GM23338 (cell line): ENCODE measurements at regions not wholly inside any gene's neighbourhood (a gene's known extent, or its start where the extent isn't known, plus 50 kb on each side); places are given as distances from the start of the nearest gene placed in this dataset.

Experiments used
- ATAC-seq: fragments of 200-7000 bp; cut with Tn5 transposase; 3 replicates; pipeline ENCODE4 v1.9.1; 2020
- DNase-seq: peaks from one replicate; pipeline ENCODE4 v3.0.0-alpha.2; 2015; ENCODE audit warnings: low spot score
- H2AFZ ChIP-seq: fragments of 200-600 bp; sonication (generic); 2 replicates; pipeline ENCODE4 v1.8.0; 2016; ENCODE audit warnings: antibody characterized with exemption, mild to moderate bottlenecking, moderate library complexity
- H3F3A ChIP-seq: fragments of 200-600 bp; sonication (generic); replicated peaks from 2 replicates; pipeline ENCODE4 v1.8.0; 2017; ENCODE audit warnings: antibody characterized with exemption, mixed run types, low read depth
- H3K27ac ChIP-seq: fragments of 200-600 bp; sonication (generic); 2 replicates; pipeline ENCODE4 v1.6.1; 2016; ENCODE audit warnings: low read depth
- H3K27me3 ChIP-seq: fragments of 200-600 bp; sonication (generic); 2 replicates; pipeline ENCODE4 v1.8.0; 2016; ENCODE audit warnings: mild to moderate bottlenecking, mixed run types, moderate library complexity; ENCODE audit not compliant: insufficient read depth
- H3K36me3 ChIP-seq: fragments of 200-600 bp; sonication (generic); 2 replicates; pipeline ENCODE4 v1.8.0; 2016; ENCODE audit warnings: mild to moderate bottlenecking; ENCODE audit not compliant: insufficient read depth
- H3K4me1 ChIP-seq: fragments of 200-600 bp; sonication (generic); 2 replicates; pipeline ENCODE4 v1.8.0; 2016; ENCODE audit warnings: mild to moderate bottlenecking, moderate library complexity; ENCODE audit not compliant: insufficient read depth
- H3K4me2 ChIP-seq: fragments of 200-600 bp; sonication (generic); 2 replicates; pipeline ENCODE4 v1.7.1; 2017; ENCODE audit warnings: mixed run types
- H3K4me3 ChIP-seq: fragments of 200-600 bp; sonication (generic); 2 replicates; pipeline ENCODE4 v1.6.1; 2016; ENCODE audit warnings: mixed run types
- H3K79me2 ChIP-seq: fragments of 200-600 bp; sonication (generic); replicated peaks from 2 replicates; pipeline ENCODE4 v1.8.0; 2017; ENCODE audit warnings: mild to moderate bottlenecking; ENCODE audit not compliant: insufficient read depth
- H3K9me2 ChIP-seq: fragments of 200-600 bp; sonication (generic); 2 replicates; pipeline ENCODE4 v1.8.0; 2017; ENCODE audit not compliant: insufficient read depth
- H4K20me1 ChIP-seq: fragments of 200-600 bp; sonication (generic); replicated peaks from 2 replicates; pipeline ENCODE4 v1.8.0; 2017; ENCODE audit warnings: mild to moderate bottlenecking; ENCODE audit not compliant: insufficient read depth
- H3K27ac Mint-ChIP-seq: 2 replicates; pipeline ENCODE4 v1.8.0; 2020; ENCODE audit warnings: inconsistent platforms, mild to moderate bottlenecking, moderate library complexity, mixed read lengths
- H3K27me3 Mint-ChIP-seq: 3 replicates; pipeline ENCODE4 v1.8.0; 2022; ENCODE audit warnings: low read depth, mild to moderate bottlenecking, moderate library complexity, mixed read lengths, inconsistent platforms; ENCODE audit not compliant: insufficient read depth, poor library complexity
- H3K36me3 Mint-ChIP-seq: 3 replicates; pipeline ENCODE4 v1.8.0; 2021; ENCODE audit warnings: low read depth, mild to moderate bottlenecking, inconsistent platforms, moderate library complexity, mixed read lengths
- H3K4me1 Mint-ChIP-seq: 3 replicates; pipeline ENCODE4 v1.8.0; 2020; ENCODE audit warnings: mild to moderate bottlenecking, inconsistent platforms, mixed read lengths
- H3K4me3 Mint-ChIP-seq: 3 replicates; pipeline ENCODE4 v1.8.0; 2021; ENCODE audit warnings: moderate library complexity, mild to moderate bottlenecking, inconsistent platforms, mixed read lengths
- H3K9me3 Mint-ChIP-seq: 3 replicates; pipeline ENCODE4 v1.8.0; 2020; ENCODE audit warnings: moderate library complexity, mild to moderate bottlenecking, inconsistent platforms, mixed read lengths
- CTCF ChIP-seq, 2 experiments: fragments of 200-600 bp in 1 of 2; sonication (generic) in 1 of 2; conservative IDR thresholded peaks; 2 replicates each; pipeline versions ENCODE4 v1.5.1 to v1.6.1; 2016 to 2017; ENCODE audit warnings: antibody characterized with exemption in 2 of 2, low read depth in 2 of 2, mild to moderate bottlenecking in 2 of 2, moderate library complexity in 1 of 2
- EZH2 ChIP-seq: fragments of 200-600 bp; sonication (generic); IDR thresholded peaks from one replicate; pipeline ENCODE4 v1.8.0; 2017; ENCODE audit warnings: antibody characterized with exemption, mild to moderate bottlenecking, low read depth; ENCODE audit not compliant: unreplicated experiment
- EZH2phosphoT487 ChIP-seq: fragments of 200-600 bp; sonication (generic); IDR thresholded peaks from one replicate; pipeline ENCODE4 v1.8.1; 2018; ENCODE audit warnings: antibody characterized with exemption; ENCODE audit not compliant: unreplicated experiment
- NANOG ChIP-seq: IDR thresholded peaks from 2 replicates; pipeline ENCODE4 v1.6.1; 2016; ENCODE audit warnings: antibody characterized with exemption, borderline replicate concordance
- POLR2AphosphoS5 ChIP-seq: IDR thresholded peaks from 2 replicates; pipeline ENCODE4 v1.6.1; 2016; ENCODE audit warnings: antibody characterized with exemption, low read depth
- REST ChIP-seq: IDR thresholded peaks from one replicate; pipeline ENCODE4 v1.6.1; 2018; ENCODE audit warnings: antibody characterized with exemption; ENCODE audit not compliant: unreplicated experiment
- ZNF114 ChIP-seq: fragments of 250-450 bp; sonication (Bioruptor Pico); IDR thresholded peaks from 2 replicates; pipeline ENCODE4 v1.5.0; 2020; ENCODE audit warnings: mild to moderate bottlenecking, moderate library complexity

GRCh38 chr9:18294229-18294628, 179.7 kb upstream of the ADAMTSL1 start (continued):
- TF ChIP-seq EZH2 (no peak), REST (no peak)

DNA sequence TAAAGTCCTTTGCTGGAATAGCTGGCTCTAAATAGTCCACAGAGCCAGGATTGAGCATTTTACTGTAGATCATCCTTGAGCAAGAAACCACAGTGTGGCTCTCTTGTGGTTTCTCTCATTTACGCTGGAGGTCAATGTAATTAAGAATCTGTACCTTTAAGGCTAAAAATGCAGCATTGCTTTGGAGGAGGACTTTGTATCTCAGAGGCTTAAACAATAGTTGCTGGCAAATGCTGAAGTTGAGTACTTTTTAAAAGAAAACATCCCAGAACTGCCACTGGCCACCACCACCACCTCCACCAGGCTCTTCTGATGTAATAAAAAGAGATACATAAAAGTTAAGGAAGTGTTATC, 177.3 kb upstream of the ADAMTSL1 start:
- no peak overlapping the region for H3K4me3 ChIP-seq
- Mint-ChIP-seq H3K27ac (no peak overlapping the region), H3K4me3 (no peak overlapping the region), H3K9me3 (no peaks in the 10 kb centered on the region; the same call in 2 of the 3 replicates), H3K4me1 (peaks cover 4% of the 10 kb centered on the region; the same call in 1 of the 3 replicates), H3K36me3 (no peaks in the 10 kb centered on the region), H3K27me3 (no peaks in the 10 kb centered on the region)
- peak overlapping the region; percentile 94 for H2AFZ ChIP-seq
- H3K27me3 ChIP-seq = no peaks in the 10 kb centered on the region
- TF ChIP-seq ZNF114 (CRISPR knock-in tag) = no peak
- H3K36me3 ChIP-seq = no peaks in the 10 kb centered on the region
- no peaks in the 10 kb centered on the region for H3K4me1 ChIP-seq
- peaks cover 6% of the 10 kb centered on the region; the same call in 1 of the 2 replicates for H3K9me2 ChIP-seq
- no peak overlapping the region for H3K27ac ChIP-seq
- no peaks in the 10 kb centered on the region for H3F3A ChIP-seq
- DNase-seq (no peak), ATAC-seq (no peak)
- no peak overlapping the region for H3K4me2 ChIP-seq
- H3K79me2 ChIP-seq = no peaks in the 10 kb centered on the region
- no peaks in the 10 kb centered on the region for H4K20me1 ChIP-seq

- Histone ChIP-seq H3K4me2 (no peak overlapping the region), H3F3A (no peaks in the 10 kb centered on the region)
- H3K27me3 Mint-ChIP-seq = no peaks in the 10 kb centered on the region
These were observed 176.7 kb upstream of the ADAMTSL1 start for GRCh38 chr9:18297056-18297841.

More at GRCh38 chr9:18297056-18297841, 176.7 kb upstream of the ADAMTSL1 start:
- Histone ChIP-seq H3K4me1 (no peaks in the 10 kb centered on the region), H3K27ac (no peak overlapping the region), H3K4me3 (no peak overlapping the region), H3K79me2 (no peaks in the 10 kb centered on the region), H3K36me3 (no peaks in the 10 kb centered on the region), H3K27me3 (no peaks in the 10 kb centered on the region), H3K9me2 (0 out of 2 replicates have a peak, but pooled peaks cover 4% of the 10 kb centered on the region), H2AFZ (peak overlapping the region; percentile 94), H4K20me1 (no peaks in the 10 kb centered on the region)
- ATAC-seq (peak; percentile 98), DNase-seq (peak; percentile 86)
- no peak overlapping the region for H3K27ac Mint-ChIP-seq
- no peak overlapping the region for H3K4me3 Mint-ChIP-seq
- peaks cover 4% of the 10 kb centered on the region; the same call in 1 of the 3 replicates for H3K4me1 Mint-ChIP-seq
- no peaks in the 10 kb centered on the region; the same call in 2 of the 3 replicates for H3K9me3 Mint-ChIP-seq
- no peaks in the 10 kb centered on the region for H3K36me3 Mint-ChIP-seq
- no peak for TF ChIP-seq EZH2
- TF ChIP-seq POLR2AphosphoS5 = no peak
- peak; percentile 68 to 86 for TF ChIP-seq CTCF (conservative IDR thresholded peaks at IDR 0.05; ENCODE audit: low read depth in 2 of 2)
- TF ChIP-seq NANOG = no peak
- no peak for TF ChIP-seq EZH2phosphoT487
